Thyroid gland (tissue), 4 donors: ENCODE measurements at regions not wholly inside any gene's neighbourhood (a gene's known extent, or its start where the extent isn't known, plus 50 kb on each side); places are given as distances from the start of the nearest gene placed in this dataset.

Source experiments
- CTCF ChIP-seq, 6 experiments: fragments of 200-600 bp in 3 of 6; fragments of 450-650 bp in 3 of 6; sonication (generic) in 3 of 6; IDR thresholded peaks; one replicate each; pipeline ENCODE4 v1.5.1; 2016 to 2019; ENCODE audit warnings: antibody characterized with exemption in 6 of 6, mild to moderate bottlenecking in 2 of 6, inconsistent platforms in 1 of 6, moderate library complexity in 1 of 6
- POLR2A ChIP-seq, 2 donors: fragments of 450-650 bp; IDR thresholded peaks; one replicate each; pipeline ENCODE4 v1.6.1; 2017; ENCODE audit warnings: antibody characterized with exemption in 2 of 2, mild to moderate bottlenecking in 2 of 2, moderate library complexity in 1 of 2

- TF ChIP-seq CTCF (IDR thresholded peaks at IDR 0.05), result no peak
- TF ChIP-seq POLR2A (IDR thresholded peaks at IDR 0.05), result no peak
Observed at GRCh38 chr4:14767142-14767541, 235.1 kb upstream of the CPEB2 start.
